ENCODE measurements at regions not wholly inside any gene's neighbourhood (a gene's known extent, or its start where the extent isn't known, plus 50 kb on each side); places are given as distances from the start of the nearest gene placed in this dataset.

GRCh38 chr4:138344851-138345250, 102.7 kb upstream of the SLC7A11 start:
- TF ChIP-seq CTCF (conservative IDR thresholded peaks at IDR 0.05 in 1 of 2, IDR thresholded peaks at IDR 0.05 in 1 of 2; ENCODE audit: extremely low read depth in 1 of 2, insufficient read depth in 1 of 2, low read depth in 1 of 2, low read length in 2 of 2) (no peak), EZH2 (IDR thresholded peaks at IDR 0.05; ENCODE audit: borderline replicate concordance, low read length) (no peak)
